K562 (cell line): ENCODE measurements at regions not wholly inside any gene's neighbourhood (a gene's known extent, or its start where the extent isn't known, plus 50 kb on each side); places are given as distances from the start of the nearest gene placed in this dataset.
A peak's percentile ranks its signal among the peaks of the same experiment; 100 is the strongest.

Experiments
- ATAC-seq: fragments of 200-7000 bp; cut with Tn5 transposase; 3 replicates; pipeline ENCODE4 v1.9.1; 2020; ENCODE audit warnings: moderate library complexity
- BruUV-seq: library from RNA; stranded (reverse); fragments of 400-500 nt; replicated peaks from 2 replicates; lab custom pipeline; 2021; lab: Mats Ljungman, UMichigan
- CTCF ChIA-PET: fragments of 300-600 bp; formaldehyde crosslinking; extraction: SDS; loops from one replicate; lab custom pipeline; 2021; ENCODE audit warnings: low intra/inter-chr PET ratio; lab: Yijun Ruan, JAX
- POLR2A ChIA-PET: fragments of 300-600, 350-650 bp; sonication (Branson Sonifier 250); formaldehyde crosslinking; extraction: SDS; loops from one replicate; lab custom pipeline; 2021; ENCODE audit warnings: antibody characterized with exemption, inconsistent platforms; lab: Yijun Ruan, JAX
- DNase-seq, 4 experiments: peaks; one replicate each; pipeline versions ENCODE4 v3.0.0 to v3.0.0-alpha.2; 2011 to 2018; ENCODE audit warnings: low spot score in 3 of 4, mixed read lengths in 3 of 4; ENCODE audit errors: extremely low read depth in 1 of 4
- FAIRE-seq: peaks from 2 replicates; lab custom pipeline; 2011; peaks lifted over from hg19 to GRCh38; lab: Jason Lieb, UNC
- H2AFZ ChIP-seq: 2 replicates; pipeline ENCODE4 v1.6.0; 2011; ENCODE audit warnings: low read depth, low read length, control low read depth, inconsistent platforms
- H3K27ac ChIP-seq: fragments of 200-600 bp; 3 replicates; pipeline ENCODE4 v1.8.0; 2011; ENCODE audit warnings: low read depth, mild to moderate bottlenecking, control low read depth, inconsistent platforms, low read length, moderate library complexity, mixed read lengths; ENCODE audit errors: extremely low read depth
- H3K27me3 ChIP-seq, 2 experiments: fragments of 300-600 bp in 1 of 2; 2 replicates in 1 of 2; 3 replicates in 1 of 2; pipeline versions ENCODE4 v1.6.0 to v1.8.0; 2011; ENCODE audit warnings: inconsistent platforms in 2 of 2, low read length in 2 of 2, mild to moderate bottlenecking in 1 of 2, mixed read lengths in 1 of 2, moderate library complexity in 1 of 2; ENCODE audit not compliant: control insufficient read depth in 2 of 2, insufficient read depth in 2 of 2
- H3K36me3 ChIP-seq: fragments of 300-600 bp; 3 replicates; pipeline ENCODE4 v1.8.0; 2011; ENCODE audit warnings: mild to moderate bottlenecking, low read length, inconsistent platforms; ENCODE audit not compliant: control insufficient read depth, insufficient read depth
- H3K4me1 ChIP-seq, 2 experiments: fragments of 200-600 bp in 1 of 2; replicated peaks in 1 of 2; 2 replicates in 1 of 2; 3 replicates in 1 of 2; pipeline versions ENCODE4 v1.5.1 to v1.8.0; 2011; ENCODE audit warnings: inconsistent platforms in 2 of 2, low read length in 2 of 2, mild to moderate bottlenecking in 1 of 2, mixed read lengths in 1 of 2, moderate library complexity in 1 of 2; ENCODE audit not compliant: control insufficient read depth in 2 of 2, insufficient read depth in 2 of 2
- H3K4me2 ChIP-seq: 2 replicates; pipeline ENCODE4 v1.6.1; 2011; ENCODE audit warnings: low read length, control low read depth, inconsistent platforms, mixed read lengths; ENCODE audit not compliant: insufficient read depth
- H3K4me3 ChIP-seq: fragments of 200-600 bp; sonication (generic), shearing (Covaris generic); 2 replicates; pipeline ENCODE4 v1.5.1; 2016; ENCODE audit warnings: control low read depth, inconsistent platforms
- H3K79me2 ChIP-seq: fragments of 200-600 bp; 3 replicates; pipeline ENCODE4 v1.8.0; 2011; ENCODE audit warnings: low read length, inconsistent platforms; ENCODE audit not compliant: control insufficient read depth, insufficient read depth
- H3K9ac ChIP-seq, 2 experiments: 2 replicates each; pipeline versions ENCODE4 v1.6.0 to v1.6.1; 2011; ENCODE audit warnings: low read depth in 2 of 2, low read length in 2 of 2, control low read depth in 1 of 2, inconsistent platforms in 1 of 2, mild to moderate bottlenecking in 1 of 2, mixed read lengths in 1 of 2; ENCODE audit not compliant: insufficient read depth in 1 of 2
- H3K9me1 ChIP-seq: one replicate; pipeline ENCODE4 v1.6.0; 2011; ENCODE audit warnings: inconsistent platforms, mild to moderate bottlenecking, low read length, moderate library complexity; ENCODE audit not compliant: control insufficient read depth, insufficient read depth
- H3K9me3 ChIP-seq: replicated peaks from 2 replicates; pipeline ENCODE4 v1.5.1; 2011; ENCODE audit warnings: low read depth, low read length, inconsistent platforms; ENCODE audit not compliant: control insufficient read depth, insufficient read depth
- H4K20me1 ChIP-seq: replicated peaks from 2 replicates; pipeline ENCODE4 v1.6.1; 2011; ENCODE audit warnings: low read length, inconsistent platforms, mixed read lengths; ENCODE audit not compliant: control insufficient read depth, insufficient read depth
- NR2C2 ChIP-seq, 2 experiments: fragments of 200-800 bp in 1 of 2; sonication (Bioruptor generic) in 1 of 2; sonication (generic) in 1 of 2; formaldehyde crosslinking in 1 of 2; IDR thresholded peaks; 2 replicates each; pipeline versions ENCODE4 v1.6.1 to v1.8.0; 2016 to 2022; ENCODE audit warnings: mild to moderate bottlenecking in 1 of 2, missing compliant biosample characterization in 1 of 2, missing genetic modification characterization in 1 of 2, missing genetic modification reagents in 1 of 2
- RAD21 ChIP-seq, 2 experiments: fragments of 250-450 bp in 1 of 2; fragments of 450-650 bp in 1 of 2; sonication (Bioruptor Pico) in 1 of 2; formaldehyde crosslinking in 1 of 2; IDR thresholded peaks in 1 of 2; conservative IDR thresholded peaks in 1 of 2; 2 replicates each; pipeline versions ENCODE4 v1.4.0 to v1.8.0; 2020 to 2022; ENCODE audit warnings: mild to moderate bottlenecking in 2 of 2, moderate library complexity in 1 of 2
- WHSC1 ChIP-seq: IDR thresholded peaks from one replicate; pipeline ENCODE4 v1.6.1; 2012; ENCODE audit warnings: low read length, control low read depth, inconsistent platforms
- WGBS: fragments of 100-300 bp; shearing (Covaris generic); methylation state at CpG from one replicate; pipeline ENCODE4 v1.1.6; 2016; ENCODE audit warnings: low coverage, mixed read lengths; ENCODE audit not compliant: insufficient coverage; ENCODE audit errors: missing lambda C conversion rate; 5-methylcytosine and 5-hydroxymethylcytosine counted together
- in situ Hi-C: fragments of 300-500 bp; cut with MboI; formaldehyde crosslinking; loops from 4 replicates; pipeline ENCODE4 v1.15.0; 2018; ENCODE audit warnings: inconsistent platforms, mixed read lengths
- intact Hi-C: fragments of 100-400 bp; cut with micrococcal nuclease; formaldehyde crosslinking; loops from 2 replicates; pipeline ENCODE4 v1.14.2; 2022
- TF ChIP-seq, protein P1 (sequence below), 3 experiments: IDR thresholded peaks in 2 of 3; conservative IDR thresholded peaks in 1 of 3; 2 replicates each; pipeline ENCODE4 v1.5.1; 2011 to 2012; ENCODE audit warnings: low read length in 3 of 3, mild to moderate bottlenecking in 3 of 3, control low read depth in 2 of 3, improper control_type of control experiment in 1 of 3, inconsistent platforms in 1 of 3, low read depth in 1 of 3, mixed read lengths in 1 of 3, moderate library complexity in 1 of 3; ENCODE audit not compliant: insufficient read depth in 2 of 3
- TF ChIP-seq, protein P2 (sequence below): sonication (generic); formaldehyde crosslinking; IDR thresholded peaks from 2 replicates; pipeline ENCODE4 v1.5.0; 2020; ENCODE audit warnings: missing genetic modification reagents

DNA sequence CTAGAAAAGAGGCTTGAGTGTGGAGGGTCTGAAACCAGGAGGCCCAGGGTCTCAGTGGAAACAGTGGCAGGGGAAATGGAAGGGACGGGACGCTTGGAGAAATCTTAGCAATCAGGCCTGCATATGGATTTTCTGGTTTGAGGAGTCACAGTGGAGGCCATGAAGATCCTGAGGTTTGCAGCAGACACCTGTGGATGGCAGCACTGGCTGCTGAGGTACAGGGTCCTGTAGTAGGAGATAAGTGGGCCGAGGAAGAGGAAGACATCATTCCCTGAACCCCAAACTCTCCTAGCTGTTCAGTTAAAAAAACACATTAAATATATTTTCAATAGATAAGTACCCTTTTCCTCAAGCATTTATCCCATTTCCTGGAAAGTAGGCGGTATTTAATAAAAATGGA is 208.8 kb upstream of the IGFBP3 start:
- DNase-seq (peak in 1 of 4 experiments; percentile 9), ATAC-seq (no peak), FAIRE-seq (no peak)
- ChIA-PET CTCF (no interaction called here), POLR2A (no interaction called here)
- H3K4me1 ChIP-seq = no peaks in the 10 kb centered on the region
- TF ChIP-seq, protein P1, sequence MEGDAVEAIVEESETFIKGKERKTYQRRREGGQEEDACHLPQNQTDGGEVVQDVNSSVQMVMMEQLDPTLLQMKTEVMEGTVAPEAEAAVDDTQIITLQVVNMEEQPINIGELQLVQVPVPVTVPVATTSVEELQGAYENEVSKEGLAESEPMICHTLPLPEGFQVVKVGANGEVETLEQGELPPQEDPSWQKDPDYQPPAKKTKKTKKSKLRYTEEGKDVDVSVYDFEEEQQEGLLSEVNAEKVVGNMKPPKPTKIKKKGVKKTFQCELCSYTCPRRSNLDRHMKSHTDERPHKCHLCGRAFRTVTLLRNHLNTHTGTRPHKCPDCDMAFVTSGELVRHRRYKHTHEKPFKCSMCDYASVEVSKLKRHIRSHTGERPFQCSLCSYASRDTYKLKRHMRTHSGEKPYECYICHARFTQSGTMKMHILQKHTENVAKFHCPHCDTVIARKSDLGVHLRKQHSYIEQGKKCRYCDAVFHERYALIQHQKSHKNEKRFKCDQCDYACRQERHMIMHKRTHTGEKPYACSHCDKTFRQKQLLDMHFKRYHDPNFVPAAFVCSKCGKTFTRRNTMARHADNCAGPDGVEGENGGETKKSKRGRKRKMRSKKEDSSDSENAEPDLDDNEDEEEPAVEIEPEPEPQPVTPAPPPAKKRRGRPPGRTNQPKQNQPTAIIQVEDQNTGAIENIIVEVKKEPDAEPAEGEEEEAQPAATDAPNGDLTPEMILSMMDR (IDR thresholded peaks at IDR 0.05 in 2 of 3, conservative IDR thresholded peaks at IDR 0.05 in 1 of 3; ENCODE audit: insufficient read depth in 2 of 3, low read depth in 1 of 3, low read length in 3 of 3) = peak in 1 of 3 experiments; percentile 15; a peak in 1 of 6 replicates
- TF ChIP-seq, protein P2, sequence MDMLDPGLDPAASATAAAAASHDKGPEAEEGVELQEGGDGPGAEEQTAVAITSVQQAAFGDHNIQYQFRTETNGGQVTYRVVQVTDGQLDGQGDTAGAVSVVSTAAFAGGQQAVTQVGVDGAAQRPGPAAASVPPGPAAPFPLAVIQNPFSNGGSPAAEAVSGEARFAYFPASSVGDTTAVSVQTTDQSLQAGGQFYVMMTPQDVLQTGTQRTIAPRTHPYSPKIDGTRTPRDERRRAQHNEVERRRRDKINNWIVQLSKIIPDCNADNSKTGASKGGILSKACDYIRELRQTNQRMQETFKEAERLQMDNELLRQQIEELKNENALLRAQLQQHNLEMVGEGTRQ (CRISPR knock-in tag) = no peak
- TF ChIP-seq RAD21 (CRISPR knock-in tag; conservative IDR thresholded peaks at IDR 0.05 in 1 of 2, IDR thresholded peaks at IDR 0.05 in 1 of 2) (0 out of 4 replicates have a peak, but pooled peaks of 1 of the 2 experiments have one; percentile 12), WHSC1 (no peak), NR2C2 (CRISPR knock-in tag; IDR thresholded peaks at IDR 0.05) (no peak), NR2C2 (tag; IDR thresholded peaks at IDR 0.05) (no peak)
- no peaks in the 10 kb centered on the region for H3K27me3 ChIP-seq
- H4K20me1 ChIP-seq = no peaks in the 10 kb centered on the region
- no peak overlapping the region for H3K27ac ChIP-seq
- H3K36me3 ChIP-seq = no peaks in the 10 kb centered on the region
- H3K4me3 ChIP-seq = no peak overlapping the region
- H2AFZ ChIP-seq = no peak overlapping the region
- H3K9me1 ChIP-seq = no peaks in the 10 kb centered on the region
- 1% methylated on average over 4 of the region's 4 CpGs for WGBS
- in situ Hi-C loops (no loop called here), intact Hi-C loops (no loop called here)
- BruUV-seq = no TSS peak
- H3K79me2 ChIP-seq = no peaks in the 10 kb centered on the region
- peaks cover 3% of the 10 kb centered on the region; the same call in 1 of the 2 replicates for H3K9me3 ChIP-seq
- H3K4me2 ChIP-seq = no peak overlapping the region
- H3K9ac ChIP-seq = no peak overlapping the region
